GM12873 (cell line): ENCODE measurements at regions not wholly inside any gene's neighbourhood (a gene's known extent, or its start where the extent isn't known, plus 50 kb on each side); places are given as distances from the start of the nearest gene placed in this dataset.

Experiments used
- CTCF ChIP-seq: IDR thresholded peaks from 2 replicates; pipeline ENCODE4 v1.5.1; 2012; ENCODE audit warnings: low read depth, mild to moderate bottlenecking, moderate library complexity, low read length, control low read depth; ENCODE audit not compliant: insufficient read depth; ENCODE audit errors: missing control alignments

- no peak for TF ChIP-seq CTCF
These were observed 207.7 kb upstream of the DTNBP1 start for GRCh38 chr6:15870333-15871043.

GRCh38 chr6:15864708-15865062, 201.9 kb upstream of the DTNBP1 start:
- no peak for TF ChIP-seq CTCF

- no peak for TF ChIP-seq CTCF
These were observed 201.3 kb upstream of the DTNBP1 start for GRCh38 chr6:15864038-15864707.

- TF ChIP-seq CTCF, result no peak
These were observed 200.0 kb upstream of the DTNBP1 start for GRCh38 chr6:15862810-15863209.

- no peak for TF ChIP-seq CTCF
These were observed 198.7 kb upstream of the DTNBP1 start for GRCh38 chr6:15861486-15861885.

GRCh38 chr6:15854826-15855710, 192.2 kb upstream of the DTNBP1 start:
- no peak for TF ChIP-seq CTCF

- TF ChIP-seq CTCF, result no peak
These were observed 191.6 kb upstream of the DTNBP1 start for GRCh38 chr6:15854378-15854777.
